ENCODE measurements at regions not wholly inside any gene's neighbourhood (a gene's known extent, or its start where the extent isn't known, plus 50 kb on each side); places are given as distances from the start of the nearest gene placed in this dataset.

GRCh38 chr10:10361301-10361885 lies 656.3 kb upstream of the CELF2 start:
- Histone ChIP-seq H3K27ac (no peak overlapping the region), H3K9me3 (no peaks in the 10 kb centered on the region), H3K4me3 (no peak overlapping the region), H3K36me3 (no peaks in the 10 kb centered on the region), H3K4me1 (no peaks in the 10 kb centered on the region), H3K27me3 (no peaks in the 10 kb centered on the region)
- TF ChIP-seq POLR2A (IDR thresholded peaks at IDR 0.05) (no peak), CTCF (IDR thresholded peaks at IDR 0.05) (no peak)
- no peak for DNase-seq

- Histone ChIP-seq H3K27me3 (no peaks in the 10 kb centered on the region), H3K36me3 (no peaks in the 10 kb centered on the region), H3K4me1 (no peaks in the 10 kb centered on the region), H3K9me3 (no peaks in the 10 kb centered on the region), H3K27ac (no peak overlapping the region), H3K4me3 (no peak overlapping the region)
- TF ChIP-seq CTCF (IDR thresholded peaks at IDR 0.05) (no peak), POLR2A (IDR thresholded peaks at IDR 0.05) (no peak)
- DNase-seq = no peak
Measured at GRCh38 chr10:10362800-10363199, 654.9 kb upstream of the CELF2 start.

- no peak for DNase-seq
- TF ChIP-seq POLR2A (IDR thresholded peaks at IDR 0.05) = no peak
- no peak for TF ChIP-seq CTCF (IDR thresholded peaks at IDR 0.05)
- H3K4me1 ChIP-seq = no peaks in the 10 kb centered on the region
- H3K27ac ChIP-seq = no peak overlapping the region
- no peaks in the 10 kb centered on the region for H3K9me3 ChIP-seq
- no peaks in the 10 kb centered on the region for H3K27me3 ChIP-seq
- no peaks in the 10 kb centered on the region for H3K36me3 ChIP-seq
- no peak overlapping the region for H3K4me3 ChIP-seq
Measured at GRCh38 chr10:10363217-10363616, 654.5 kb upstream of the CELF2 start.

GRCh38 chr10:10364902-10365301 lies 652.8 kb upstream of the CELF2 start:
- no peak for DNase-seq
- Histone ChIP-seq H3K36me3 (no peaks in the 10 kb centered on the region), H3K4me1 (no peaks in the 10 kb centered on the region), H3K27ac (no peak overlapping the region), H3K4me3 (no peak overlapping the region), H3K27me3 (no peaks in the 10 kb centered on the region), H3K9me3 (no peaks in the 10 kb centered on the region)
- TF ChIP-seq POLR2A (IDR thresholded peaks at IDR 0.05) (no peak), CTCF (IDR thresholded peaks at IDR 0.05) (no peak)

GRCh38 chr10:10365676-10366075 lies 652.0 kb upstream of the CELF2 start:
- Histone ChIP-seq H3K4me1 (no peaks in the 10 kb centered on the region), H3K36me3 (no peaks in the 10 kb centered on the region), H3K9me3 (no peaks in the 10 kb centered on the region), H3K27me3 (no peaks in the 10 kb centered on the region), H3K27ac (no peak overlapping the region), H3K4me3 (no peak overlapping the region)
- no peak for TF ChIP-seq POLR2A (IDR thresholded peaks at IDR 0.05)
- no peak for TF ChIP-seq CTCF (IDR thresholded peaks at IDR 0.05)
- no peak for DNase-seq

- H3K27me3 ChIP-seq = no peaks in the 10 kb centered on the region
- no peaks in the 10 kb centered on the region for H3K9me3 ChIP-seq
- TF ChIP-seq CTCF (IDR thresholded peaks at IDR 0.05) (no peak), POLR2A (IDR thresholded peaks at IDR 0.05) (no peak)
- no peak overlapping the region for H3K27ac ChIP-seq
- H3K4me1 ChIP-seq = no peaks in the 10 kb centered on the region
- no peaks in the 10 kb centered on the region for H3K36me3 ChIP-seq
- DNase-seq = no peak
- no peak overlapping the region for H3K4me3 ChIP-seq
Measured at GRCh38 chr10:10366836-10367235, 650.8 kb upstream of the CELF2 start.
